Upper lobe of left lung (tissue), 4 donors: ENCODE measurements at regions not wholly inside any gene's neighbourhood (a gene's known extent, or its start where the extent isn't known, plus 50 kb on each side); places are given as distances from the start of the nearest gene placed in this dataset.

Experiments used
- CTCF ChIP-seq, 6 experiments: fragments of 450-650 bp in 4 of 6; fragments of 200-600 bp in 2 of 6; sonication (generic) in 2 of 6; IDR thresholded peaks; one replicate each; pipeline ENCODE4 v1.5.1; 2016 to 2019; ENCODE audit warnings: antibody characterized with exemption in 6 of 6
- POLR2A ChIP-seq, 4 donors: fragments of 450-650 bp; IDR thresholded peaks; one replicate each; pipeline ENCODE4 v1.5.1; 2016 to 2017; ENCODE audit warnings: antibody characterized with exemption in 4 of 4, mild to moderate bottlenecking in 2 of 4

- no peak for TF ChIP-seq CTCF (IDR thresholded peaks at IDR 0.05)
- no peak for TF ChIP-seq POLR2A (IDR thresholded peaks at IDR 0.05)
Measured at GRCh38 chr4:149951152-149951900, 126.9 kb upstream of the DCLK2 start.
